H1 (cell line): ENCODE measurements at regions not wholly inside any gene's neighbourhood (a gene's known extent, or its start where the extent isn't known, plus 50 kb on each side); places are given as distances from the start of the nearest gene placed in this dataset.

Experiments used
- ATF3 ChIP-seq: IDR thresholded peaks from 2 replicates; pipeline ENCODE4 v1.6.1; 2011; ENCODE audit warnings: low read depth, mild to moderate bottlenecking, low read length; ENCODE audit not compliant: insufficient read depth
- CHD2 ChIP-seq: IDR thresholded peaks from 2 replicates; pipeline ENCODE4 v1.6.1; 2012; ENCODE audit warnings: low read length, improper control_type of control experiment
- CTCF ChIP-seq, 3 experiments: IDR thresholded peaks; 1 replicate in 2 of 3; 2 replicates in 1 of 3; pipeline versions ENCODE4 v1.5.1 to v1.6.1; 2011; ENCODE audit warnings: low read length in 3 of 3, mild to moderate bottlenecking in 3 of 3, inconsistent platforms in 2 of 3, low read depth in 1 of 3, moderate library complexity in 1 of 3; ENCODE audit not compliant: insufficient read depth in 1 of 3; ENCODE audit errors: control extremely low read depth in 1 of 3
- JUND ChIP-seq: IDR thresholded peaks from 2 replicates; pipeline ENCODE4 v1.6.1; 2011; ENCODE audit warnings: mild to moderate bottlenecking, improper control_type of control experiment, low read length
- MAX ChIP-seq: IDR thresholded peaks from 2 replicates; pipeline ENCODE4 v1.6.1; 2012; ENCODE audit warnings: inconsistent platforms
- POLR2A ChIP-seq, 2 experiments: IDR thresholded peaks; 1 replicate in 1 of 2; 2 replicates in 1 of 2; pipeline ENCODE4 v1.6.1; 2011; ENCODE audit warnings: low read depth in 2 of 2, low read length in 2 of 2, mild to moderate bottlenecking in 2 of 2; ENCODE audit errors: control extremely low read depth in 1 of 2
- SP4 ChIP-seq: IDR thresholded peaks from 2 replicates; pipeline ENCODE4 v1.6.1; 2012; ENCODE audit warnings: low read length, inconsistent platforms
- TBP ChIP-seq: IDR thresholded peaks from 2 replicates; pipeline ENCODE4 v1.6.1; 2011; ENCODE audit warnings: low read depth, low read length, improper control_type of control experiment
- YY1 ChIP-seq: IDR thresholded peaks from 2 replicates; pipeline ENCODE4 v1.6.1; 2011; ENCODE audit warnings: low read depth, mild to moderate bottlenecking, low read length

GRCh38 chr6:22471132-22471690, 98.2 kb upstream of the HDGFL1 start:
- TF ChIP-seq CTCF (IDR thresholded peaks at IDR 0.05; ENCODE audit: control extremely low read depth in 1 of 3, insufficient read depth in 1 of 3, low read depth in 1 of 3, low read length in 3 of 3) (no peak), JUND (no peak), ATF3 (no peak), POLR2A (IDR thresholded peaks at IDR 0.05; ENCODE audit: control extremely low read depth in 1 of 2, low read depth in 2 of 2, low read length in 2 of 2) (no peak), SP4 (no peak), YY1 (no peak), MAX (no peak), TBP (no peak), CHD2 (no peak)
